GM19025 (cell line): ENCODE measurements at regions not wholly inside any gene's neighbourhood (a gene's known extent, or its start where the extent isn't known, plus 50 kb on each side); places are given as distances from the start of the nearest gene placed in this dataset.
"Not testable (repeated sequence)": the region's sequence is repeated elsewhere in the genome, so short reads cannot be mapped to it uniquely, and the experiment has no call there.

Source experiments
- ATAC-seq: cut with Tn5 transposase; IDR thresholded peaks from one replicate; pipeline ENCODE4 v1.9.1; 2021; ENCODE audit warnings: mild to moderate bottlenecking, low read depth, moderate library complexity; ENCODE audit not compliant: unreplicated experiment

DNA sequence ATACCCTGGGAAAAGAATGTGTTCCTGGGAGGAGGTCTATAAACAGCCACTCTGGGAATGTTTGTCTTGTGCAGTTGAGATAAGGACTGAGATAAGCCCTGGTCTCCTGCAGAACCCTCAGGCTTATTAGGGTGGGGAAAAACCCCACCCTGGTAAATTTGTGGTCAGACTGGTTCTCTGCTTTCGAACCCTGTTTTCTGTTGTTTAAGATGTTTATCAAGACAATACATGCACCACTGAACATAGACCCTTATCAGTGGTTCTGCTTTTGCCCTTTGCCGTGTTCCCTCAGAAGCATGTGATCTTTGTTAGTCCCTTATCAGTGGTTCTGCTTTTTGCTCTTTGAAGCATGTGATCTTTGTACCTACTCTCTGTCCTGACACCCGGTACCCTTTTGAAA lies 956.0 kb downstream of the GRID1 start:
- ATAC-seq, result not testable (repeated sequence)

- ATAC-seq, result no peak
Measured at GRCh38 chr10:85413570-85413969, 953.0 kb downstream of the GRID1 start.

GRCh38 chr10:85420501-85421191 lies 945.9 kb downstream of the GRID1 start:
- no peak for ATAC-seq

DNA sequence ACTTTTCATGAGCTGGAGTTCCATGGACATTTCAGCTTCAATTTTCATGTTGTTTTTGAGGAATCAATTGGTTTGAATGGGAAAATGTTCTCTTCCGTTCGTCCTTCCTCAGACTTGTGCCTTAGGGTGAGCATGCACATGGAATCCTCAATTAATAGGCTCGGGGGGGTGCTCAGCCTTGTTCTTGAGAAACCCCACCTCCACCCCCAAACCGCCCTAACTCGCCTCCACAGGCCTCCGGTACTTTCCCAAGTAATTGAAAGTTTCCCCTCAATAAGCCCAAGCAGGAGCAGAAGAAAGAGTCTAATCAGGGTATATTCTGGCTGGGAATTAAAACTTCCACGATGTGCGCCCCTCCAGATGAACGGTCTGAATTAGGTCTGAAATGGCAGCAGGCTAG lies 945.2 kb downstream of the GRID1 start:
- ATAC-seq, result no peak

GRCh38 chr10:85429126-85429525 lies 937.5 kb downstream of the GRID1 start:
- ATAC-seq, result no peak

DNA sequence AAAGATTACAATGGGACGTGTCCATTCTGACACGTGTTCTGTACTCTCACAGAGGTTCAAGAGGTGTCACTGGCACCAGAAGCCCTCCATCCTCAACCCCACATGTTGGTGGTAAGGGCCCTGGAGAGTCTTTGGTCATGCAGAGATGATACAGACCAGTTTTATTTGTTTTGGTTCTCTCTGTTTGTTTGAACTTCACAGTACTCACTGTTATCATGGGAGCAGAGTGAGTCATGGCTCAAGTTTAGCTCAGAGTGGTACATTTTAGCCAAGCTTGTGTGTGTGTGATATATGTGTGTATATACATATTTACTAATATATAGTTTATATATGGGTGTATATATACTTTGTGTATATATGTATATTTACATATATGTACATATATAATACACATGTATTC lies 935.6 kb downstream of the GRID1 start:
- ATAC-seq, result no peak

- no peak for ATAC-seq
Measured at GRCh38 chr10:85433248-85433647, 933.3 kb downstream of the GRID1 start.

GRCh38 chr10:85444868-85445267 lies 921.7 kb downstream of the GRID1 start:
- ATAC-seq, result no peak

DNA sequence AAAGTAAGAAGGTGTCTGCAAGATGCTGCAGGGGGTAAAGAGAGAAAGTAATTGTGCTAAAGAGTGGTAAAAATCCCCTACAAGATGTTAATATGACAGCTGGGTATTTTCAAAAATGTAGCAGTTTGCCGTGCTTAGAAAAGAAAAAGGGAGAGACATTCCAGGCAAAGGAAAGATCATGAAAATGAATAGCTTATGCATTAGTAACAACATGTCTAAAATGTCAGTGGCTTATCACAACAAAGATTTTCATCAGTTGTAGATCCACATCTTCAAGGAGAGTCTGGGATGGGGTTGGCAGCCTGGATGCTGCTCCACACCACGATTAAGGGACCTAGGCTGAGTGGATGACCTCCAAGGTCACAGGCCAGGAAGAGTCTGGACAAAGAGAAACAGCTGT lies 920.9 kb downstream of the GRID1 start:
- no peak for ATAC-seq

DNA sequence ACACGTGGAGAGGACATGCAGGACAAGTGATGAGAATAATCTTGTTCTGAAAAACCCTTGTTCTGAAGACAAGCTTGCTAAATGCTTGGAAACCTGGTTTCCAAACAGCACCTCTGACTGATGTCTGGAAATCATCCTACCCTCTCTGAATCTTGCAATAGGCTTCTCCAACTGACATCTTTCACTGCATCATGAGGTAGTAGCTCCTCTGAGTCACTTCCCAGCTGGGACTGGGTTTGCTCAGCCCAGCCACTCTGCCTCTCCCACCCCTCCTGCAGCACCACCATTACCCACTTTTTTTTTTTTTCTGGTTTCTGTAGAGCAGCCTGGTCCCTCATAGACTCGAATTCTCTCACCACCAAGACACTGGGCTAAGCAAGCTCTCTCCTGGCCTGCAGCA lies 919.8 kb downstream of the GRID1 start:
- ATAC-seq, result no peak

GRCh38 chr10:85447690-85448089 lies 918.9 kb downstream of the GRID1 start:
- no peak for ATAC-seq

- ATAC-seq, result no peak
Measured at GRCh38 chr10:85448716-85449115, 917.9 kb downstream of the GRID1 start.

DNA sequence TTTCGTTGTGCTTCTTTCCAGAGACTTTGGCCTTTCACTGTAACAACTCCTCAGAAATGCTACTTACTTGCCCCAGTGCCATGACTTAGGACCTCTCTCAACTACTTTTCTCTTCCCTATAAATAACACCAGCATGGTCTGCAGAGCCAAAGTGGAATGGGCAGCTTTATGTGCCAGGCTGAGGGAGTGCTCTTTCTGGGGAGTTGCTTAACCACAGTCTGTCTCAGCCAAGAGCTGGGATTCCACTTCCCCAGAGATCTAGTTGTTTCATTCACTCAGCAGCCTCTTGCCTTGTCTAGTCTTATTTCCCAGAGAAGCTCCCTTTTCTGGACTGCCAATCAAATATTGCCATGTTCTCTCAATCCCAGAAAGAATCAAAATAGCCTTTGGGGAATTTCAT lies 912.2 kb downstream of the GRID1 start:
- no peak for ATAC-seq

- ATAC-seq, result no peak
Measured at GRCh38 chr10:85457191-85457590, 909.4 kb downstream of the GRID1 start.

DNA sequence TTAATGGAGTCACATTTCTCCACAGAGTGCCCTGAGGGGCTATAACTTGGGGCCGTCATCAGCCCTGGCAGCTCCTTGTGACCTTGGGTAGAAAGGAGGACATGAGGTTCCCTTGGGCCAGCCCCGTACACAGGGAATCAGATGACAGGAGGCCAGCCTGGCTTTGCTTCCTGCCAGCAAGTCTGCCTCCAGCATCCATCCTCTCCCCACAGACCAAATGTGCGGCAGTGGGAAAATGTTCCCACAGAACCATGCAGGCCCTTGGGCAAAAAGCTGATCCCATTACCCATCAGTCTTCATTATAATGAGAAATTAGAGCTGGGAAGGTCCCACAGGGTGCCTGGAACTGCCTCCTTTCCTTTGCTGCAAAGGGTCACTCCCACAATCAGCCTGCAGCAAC lies 908.3 kb downstream of the GRID1 start:
- ATAC-seq, result no peak

- ATAC-seq, result no peak
Measured at GRCh38 chr10:85459906-85460305, 906.7 kb downstream of the GRID1 start.

DNA sequence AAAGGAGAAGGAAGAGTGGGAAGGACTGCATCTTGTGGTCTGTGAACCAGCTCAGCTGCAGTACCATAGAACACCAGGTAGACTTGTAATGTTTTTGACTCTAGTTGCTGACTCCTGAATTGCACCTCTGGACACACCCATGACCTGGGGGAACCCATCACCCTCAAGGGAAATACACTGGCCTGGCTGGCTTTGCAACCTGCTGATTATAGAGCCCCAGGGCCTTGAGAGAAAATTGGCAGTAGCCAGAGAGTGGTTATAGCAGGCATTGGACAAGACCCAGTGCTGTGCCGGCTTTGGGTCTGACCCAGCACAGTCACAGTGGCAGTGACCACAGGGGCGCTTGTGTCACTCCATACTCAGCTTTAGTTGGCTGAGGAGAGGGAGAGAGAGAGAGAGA lies 902.3 kb downstream of the GRID1 start:
- ATAC-seq, result no peak

DNA sequence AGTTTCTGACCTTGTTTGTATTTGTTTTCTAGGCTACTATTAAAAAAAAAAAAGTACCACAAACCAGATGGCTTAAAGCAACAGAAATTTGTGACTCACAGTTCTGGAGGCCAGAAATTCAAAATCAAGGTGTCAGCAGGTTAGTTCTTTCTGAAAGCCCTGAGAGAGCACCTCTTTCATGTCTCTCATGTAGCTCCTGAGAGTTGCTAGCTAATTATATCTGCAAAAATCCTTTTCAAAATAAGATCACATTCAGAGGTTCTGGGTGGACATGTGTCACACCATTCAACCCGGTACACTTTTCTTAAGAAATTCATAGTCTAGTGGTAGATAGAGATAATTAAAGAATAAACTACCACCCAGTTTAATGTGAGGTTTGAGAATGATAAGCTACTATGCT lies 888.6 kb downstream of the GRID1 start:
- ATAC-seq, result no peak

GRCh38 chr10:85490431-85490830 lies 876.2 kb downstream of the GRID1 start:
- no peak for ATAC-seq

- ATAC-seq, result no peak
Measured at GRCh38 chr10:85491652-85492051, 874.9 kb downstream of the GRID1 start.

- no peak for ATAC-seq
Measured at GRCh38 chr10:85492684-85493083, 873.9 kb downstream of the GRID1 start.

GRCh38 chr10:85493703-85494102 lies 872.9 kb downstream of the GRID1 start:
- no peak for ATAC-seq

GRCh38 chr10:85504641-85505040 lies 862.0 kb downstream of the GRID1 start:
- not testable (repeated sequence) for ATAC-seq
